ENCODE measurements at regions not wholly inside any gene's neighbourhood (a gene's known extent, or its start where the extent isn't known, plus 50 kb on each side); places are given as distances from the start of the nearest gene placed in this dataset.

GRCh38 chrX:122567911-122568310 lies 616.2 kb upstream of the GRIA3 start:
- Histone ChIP-seq H3K9me1 (ENCODE audit: control insufficient read depth, insufficient read depth, low read length) (no peaks in the 10 kb centered on the region), H3K27ac (ENCODE audit: extremely low read depth, low read depth, low read length) (no peak overlapping the region), H3K9me3 (replicated peaks; ENCODE audit: control insufficient read depth, insufficient read depth, low read depth, low read length) (no peaks in the 10 kb centered on the region), H3K9ac (ENCODE audit: insufficient read depth in 1 of 2, low read depth in 2 of 2, low read length in 2 of 2) (no peak overlapping the region), H3K4me3 (no peak overlapping the region), H3K4me2 (ENCODE audit: insufficient read depth, low read length) (no peak overlapping the region), H2AFZ (ENCODE audit: low read depth, low read length) (no peak overlapping the region), H4K20me1 (replicated peaks; ENCODE audit: control insufficient read depth, insufficient read depth, low read length) (no peaks in the 10 kb centered on the region), H3K27me3 (ENCODE audit: control insufficient read depth in 2 of 2, insufficient read depth in 2 of 2, low read length in 2 of 2) (no peaks in the 10 kb centered on the region), H3K36me3 (ENCODE audit: control insufficient read depth, insufficient read depth, low read length) (no peaks in the 10 kb centered on the region), H3K4me1 (replicated peaks in 1 of 2; ENCODE audit: control insufficient read depth in 2 of 2, insufficient read depth in 2 of 2, low read length in 2 of 2) (no peaks in the 10 kb centered on the region), H3K79me2 (ENCODE audit: control insufficient read depth, insufficient read depth, low read length) (no peaks in the 10 kb centered on the region)
- FAIRE-seq (no peak), DNase-seq (ENCODE audit: extremely low read depth in 1 of 4, low spot score in 3 of 4) (no peak), ATAC-seq (no peak)
- intact Hi-C loops (cut with micrococcal nuclease), result no loop called here
- no TSS peak for BruUV-seq (replicated peaks)
- POLR2A ChIA-PET, result no interaction called here
- in situ Hi-C loops (cut with MboI), result no loop called here
- CTCF ChIA-PET (ENCODE audit: low intra/inter-chr PET ratio), result no interaction called here
- WGBS (ENCODE audit: insufficient coverage, low coverage, missing lambda C conversion rate), result 0% methylated on average over 3 of the region's 3 CpGs
- TF ChIP-seq LEF1 (IDR thresholded peaks at IDR 0.05) (no peak), HNRNPK (IDR thresholded peaks at IDR 0.05; ENCODE audit: low read depth, low read length, poor library complexity, severe bottlenecking) (no peak), RBFOX2 (IDR thresholded peaks at IDR 0.05; ENCODE audit: low read depth, low read length) (no peak), RAD51 (IDR thresholded peaks at IDR 0.05; ENCODE audit: borderline replicate concordance, low read depth) (no peak), ZNF324 (CRISPR knock-in tag; IDR thresholded peaks at IDR 0.05) (no peak), ZNF609 (CRISPR knock-in tag; IDR thresholded peaks at IDR 0.05; ENCODE audit: borderline replicate concordance) (no peak), ATF3 (IDR thresholded peaks at IDR 0.05) (no peak), ATF3 (CRISPR knock-in tag; conservative IDR thresholded peaks at IDR 0.05) (no peak), RBM17 (IDR thresholded peaks at IDR 0.05; ENCODE audit: borderline replicate concordance, low read depth, low read length) (no peak), NKRF (IDR thresholded peaks at IDR 0.05; ENCODE audit: borderline replicate concordance) (no peak), POLR2A (conservative IDR thresholded peaks at IDR 0.05) (no peak), CEBPZ (IDR thresholded peaks at IDR 0.05; ENCODE audit: borderline replicate concordance, low read depth, low read length) (no peak), HDGF (IDR thresholded peaks at IDR 0.05) (no peak)

Measured in K562 (cell line).